ENCODE measurements at regions not wholly inside any gene's neighbourhood (a gene's known extent, or its start where the extent isn't known, plus 50 kb on each side); places are given as distances from the start of the nearest gene placed in this dataset.

DNA sequence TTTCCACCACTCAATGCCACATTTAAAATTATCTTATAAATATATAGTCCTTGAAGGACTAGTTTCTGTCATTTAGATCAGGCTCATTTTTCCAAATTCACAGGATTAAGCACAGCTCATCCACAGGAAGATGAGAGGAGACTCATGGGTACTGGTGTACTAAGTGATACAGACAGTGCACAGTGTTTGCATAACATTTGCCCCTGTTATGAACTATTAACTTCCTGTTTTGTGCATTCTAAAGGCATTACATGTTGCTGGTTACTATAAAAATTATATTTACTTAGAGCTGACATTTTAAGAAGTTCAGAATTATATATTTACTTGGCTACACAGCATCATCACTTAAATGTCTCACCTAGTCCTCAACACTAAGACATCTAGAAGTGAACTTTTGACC, 772.0 kb downstream of the TECRL start:
- H3K36me3 ChIP-seq (ENCODE audit: control insufficient read depth, insufficient read depth, low read length), result no peaks in the 10 kb centered on the region
- H2BK20ac ChIP-seq (ENCODE audit: low read depth, low read length), result no peak overlapping the region
- DNase-seq, result no peak
- TF ChIP-seq BHLHE40 (IDR thresholded peaks at IDR 0.05; ENCODE audit: low read depth, low read length), result no peak
- no peak for TF ChIP-seq SMC3 (IDR thresholded peaks at IDR 0.05; ENCODE audit: low read depth, low read length)
- TF ChIP-seq RCOR1 (IDR thresholded peaks at IDR 0.05; ENCODE audit: insufficient replicate concordance, low read length), result no peak
- no peak for TF ChIP-seq FOS (IDR thresholded peaks at IDR 0.05; ENCODE audit: low read depth, low read length)
- TF ChIP-seq RFX5 (IDR thresholded peaks at IDR 0.05; ENCODE audit: low read depth, low read length), result no peak
- no peak for TF ChIP-seq CEBPB (IDR thresholded peaks at IDR 0.05; ENCODE audit: low read depth, low read length)
- no peak for TF ChIP-seq CHD1 (IDR thresholded peaks at IDR 0.05; ENCODE audit: low read depth, low read length)
- no peak for TF ChIP-seq MAFK (IDR thresholded peaks at IDR 0.05; ENCODE audit: low read depth, low read length)
- no peak for TF ChIP-seq RAD21 (IDR thresholded peaks at IDR 0.05; ENCODE audit: low read length)
- TF ChIP-seq, protein P1, sequence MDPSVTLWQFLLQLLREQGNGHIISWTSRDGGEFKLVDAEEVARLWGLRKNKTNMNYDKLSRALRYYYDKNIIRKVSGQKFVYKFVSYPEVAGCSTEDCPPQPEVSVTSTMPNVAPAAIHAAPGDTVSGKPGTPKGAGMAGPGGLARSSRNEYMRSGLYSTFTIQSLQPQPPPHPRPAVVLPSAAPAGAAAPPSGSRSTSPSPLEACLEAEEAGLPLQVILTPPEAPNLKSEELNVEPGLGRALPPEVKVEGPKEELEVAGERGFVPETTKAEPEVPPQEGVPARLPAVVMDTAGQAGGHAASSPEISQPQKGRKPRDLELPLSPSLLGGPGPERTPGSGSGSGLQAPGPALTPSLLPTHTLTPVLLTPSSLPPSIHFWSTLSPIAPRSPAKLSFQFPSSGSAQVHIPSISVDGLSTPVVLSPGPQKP (IDR thresholded peaks at IDR 0.05; ENCODE audit: borderline replicate concordance, low read depth, low read length), result no peak
- TF ChIP-seq MAZ (IDR thresholded peaks at IDR 0.05; ENCODE audit: borderline replicate concordance, low read depth, low read length), result no peak
- no peak for TF ChIP-seq USF2 (IDR thresholded peaks at IDR 0.05; ENCODE audit: low read depth, low read length)
- no peak overlapping the region for H2BK120ac ChIP-seq (ENCODE audit: low read depth, low read length)
- no peak overlapping the region for H3K9ac ChIP-seq (ENCODE audit: low read depth, low read length)
- H4K8ac ChIP-seq (ENCODE audit: low read depth in 2 of 2, low read length in 2 of 2), result no peak overlapping the region
- no peak overlapping the region for H3K27ac ChIP-seq (ENCODE audit: insufficient read depth, low read length)
- intact Hi-C loops (cut with micrococcal nuclease) (no loop called here), dilution Hi-C loops (cut with HindIII; ENCODE audit: low sequenced_read_pairs, unreplicated experiment) (no loop called here), in situ Hi-C loops (cut with MboI; ENCODE audit: low sequenced_read_pairs) (no loop called here)
- H3K4ac ChIP-seq (ENCODE audit: low read depth, low read length), result no peak overlapping the region
- H3K9me1 ChIP-seq (ENCODE audit: insufficient read depth, low read length), result no peaks in the 10 kb centered on the region
- H3K23ac ChIP-seq (ENCODE audit: low read depth, low read length), result no peak overlapping the region
- no peak for ATAC-seq (ENCODE audit: low read depth)
- no peak overlapping the region for H3K18ac ChIP-seq (ENCODE audit: low read depth, low read length)
- no peak overlapping the region for H3K4me3 ChIP-seq (ENCODE audit: insufficient read depth, low read depth, low read length)
- H3K9me3 ChIP-seq (ENCODE audit: control insufficient read depth, insufficient read depth, low read length), result no peaks in the 10 kb centered on the region
- no peak overlapping the region for H3K14ac ChIP-seq (replicated peaks; ENCODE audit: low read depth, low read length)
- H4K91ac ChIP-seq (ENCODE audit: insufficient read depth, low read depth, low read length), result no peak overlapping the region
- H2AK5ac ChIP-seq (ENCODE audit: low read depth, low read length), result no peak overlapping the region
- no peak overlapping the region for H2AFZ ChIP-seq (replicated peaks; ENCODE audit: low read length, poor library complexity)
- no TSS peak for BruUV-seq (replicated peaks)
- POLR2A ChIA-PET (ENCODE audit: unreplicated experiment), result no interaction called here
- H3K4me1 ChIP-seq (ENCODE audit: control insufficient read depth, insufficient read depth, low read length), result no peaks in the 10 kb centered on the region
- no peak overlapping the region for H4K5ac ChIP-seq (ENCODE audit: low read depth, low read length)
- H3K56ac ChIP-seq (ENCODE audit: extremely low read depth, insufficient read depth, low read length), result no peak overlapping the region
- H2BK15ac ChIP-seq (ENCODE audit: low read depth, low read length), result no peak overlapping the region
- no peak overlapping the region for H3K4me2 ChIP-seq (ENCODE audit: low read depth, low read length)
- no peaks in the 10 kb centered on the region for H3K79me1 ChIP-seq (ENCODE audit: low read depth in 1 of 2, low read length in 2 of 2)
- no peaks in the 10 kb centered on the region for H4K20me1 ChIP-seq (ENCODE audit: insufficient read depth, low read length)
- no peak overlapping the region for H2BK5ac ChIP-seq (ENCODE audit: low read depth, low read length, poor library complexity, severe bottlenecking)
- no peaks in the 10 kb centered on the region for H3K27me3 ChIP-seq (ENCODE audit: control insufficient read depth, insufficient read depth, low read length)
- CTCF ChIA-PET, result no interaction called here
- no peak overlapping the region for H2AK9ac ChIP-seq (replicated peaks; ENCODE audit: low read depth, low read length, poor library complexity)

Data from IMR-90 (cell line).